H1 (cell line): ENCODE measurements at regions not wholly inside any gene's neighbourhood (a gene's known extent, or its start where the extent isn't known, plus 50 kb on each side); places are given as distances from the start of the nearest gene placed in this dataset.
"Not testable (repeated sequence)": the region's sequence is repeated elsewhere in the genome, so short reads cannot be mapped to it uniquely, and the experiment has no call there.

Experiments used
- CTCF ChIA-PET: fragments of 300-600 bp; sonication (Branson Sonifier 250); formaldehyde crosslinking; loops from one replicate; lab custom pipeline; 2021; ENCODE audit not compliant: partially characterized antibody; lab: Charles Lee
- POLR2A ChIA-PET: fragments of 300-600 bp; sonication (Branson Sonifier 250); formaldehyde crosslinking; loops from one replicate; lab custom pipeline; 2021; ENCODE audit warnings: inconsistent platforms; ENCODE audit not compliant: partially characterized antibody; lab: Charles Lee
- DNase-seq, 2 experiments: peaks; one replicate each; pipeline versions ENCODE4 v3.0.0 to v3.0.0-alpha.2; 2010 to 2022; ENCODE audit warnings: low spot score in 2 of 2, low read depth in 1 of 2, mixed read lengths in 1 of 2
- FAIRE-seq: peaks from 2 replicates; lab custom pipeline; 2011; peaks lifted over from hg19 to GRCh38; lab: Jason Lieb, UNC
- H2AFZ ChIP-seq: 2 replicates; pipeline ENCODE4 v1.8.1; 2012; ENCODE audit warnings: low read length, inconsistent platforms
- H2AK5ac ChIP-seq: 2 replicates; pipeline ENCODE4 v1.6.1; 2013; ENCODE audit warnings: low read depth, low read length
- H2BK120ac ChIP-seq: replicated peaks from 2 replicates; pipeline ENCODE3; 2013; ENCODE audit warnings: low read depth, low read length, inconsistent platforms
- H2BK12ac ChIP-seq: 2 replicates; pipeline ENCODE4 v1.6.1; 2013; ENCODE audit warnings: low read depth, low read length
- H2BK15ac ChIP-seq: 2 replicates; pipeline ENCODE4 v1.6.1; 2013; ENCODE audit warnings: low read length
- H2BK20ac ChIP-seq: 2 replicates; pipeline ENCODE4 v1.6.1; 2013; ENCODE audit warnings: low read length
- H2BK5ac ChIP-seq: 2 replicates; pipeline ENCODE4 v1.6.1; 2013; ENCODE audit warnings: low read depth, low read length
- H3K14ac ChIP-seq: 2 replicates; pipeline ENCODE4 v1.6.1; 2013; ENCODE audit warnings: inconsistent platforms; ENCODE audit not compliant: insufficient read length
- H3K18ac ChIP-seq: 2 replicates; pipeline ENCODE4 v1.6.1; 2013; ENCODE audit warnings: low read length; ENCODE audit errors: extremely low read depth
- H3K23ac ChIP-seq: 2 replicates; pipeline ENCODE4 v1.6.1; 2013; ENCODE audit warnings: inconsistent platforms; ENCODE audit not compliant: insufficient read length
- H3K23me2 ChIP-seq: 2 replicates; pipeline ENCODE4 v1.6.1; 2013; ENCODE audit warnings: low read depth, low read length
- H3K27ac ChIP-seq: 2 replicates; pipeline ENCODE4 v1.6.1; 2011; ENCODE audit warnings: low read depth, low read length, inconsistent platforms
- H3K27me3 ChIP-seq, 4 experiments: replicated peaks in 1 of 4; 1 replicate in 1 of 4; 2 replicates in 3 of 4; pipeline versions ENCODE4 v1.6.1 to v1.8.1; 2011 to 2013; ENCODE audit warnings: low read length in 3 of 4, mild to moderate bottlenecking in 3 of 4, inconsistent platforms in 2 of 4, mixed read lengths in 2 of 4, moderate library complexity in 1 of 4; ENCODE audit not compliant: control insufficient read depth in 3 of 4, insufficient read depth in 3 of 4; ENCODE audit errors: extremely low read depth in 1 of 4
- H3K36me3 ChIP-seq, 4 experiments: 2 replicates each; pipeline versions ENCODE4 v1.6.1 to v1.8.1; 2011 to 2013; ENCODE audit warnings: mild to moderate bottlenecking in 4 of 4, low read length in 3 of 4, moderate library complexity in 2 of 4, control low read depth in 1 of 4, inconsistent platforms in 1 of 4; ENCODE audit not compliant: insufficient read depth in 4 of 4, control insufficient read depth in 2 of 4
- H3K4ac ChIP-seq: replicated peaks from 2 replicates; pipeline ENCODE3; 2013; ENCODE audit warnings: low read length, low read depth, mixed read lengths, inconsistent platforms; ENCODE audit not compliant: insufficient read length
- H3K4me1 ChIP-seq, 4 experiments: replicated peaks in 1 of 4; 1 replicate in 1 of 4; 2 replicates in 3 of 4; pipeline versions ENCODE4 v1.6.1 to v1.8.1; 2011 to 2013; ENCODE audit warnings: low read length in 3 of 4, inconsistent platforms in 2 of 4, mixed read lengths in 1 of 4; ENCODE audit not compliant: insufficient read depth in 4 of 4, control insufficient read depth in 3 of 4
- H3K4me2 ChIP-seq, 2 experiments: 2 replicates each; pipeline versions ENCODE4 v1.6.1 to v1.8.1; 2011 to 2013; ENCODE audit warnings: low read depth in 2 of 2, low read length in 2 of 2, control low read depth in 1 of 2, inconsistent platforms in 1 of 2, mild to moderate bottlenecking in 1 of 2; ENCODE audit not compliant: insufficient read depth in 1 of 2
- H3K4me3 ChIP-seq, 4 experiments: fragments of 200-600, 300-600 bp in 1 of 4; sonication (generic), shearing (Covaris generic), sonication (Bioruptor Twin) in 1 of 4; 2 replicates each; pipeline versions ENCODE4 v1.5.1 to v1.8.1; 2011 to 2016; ENCODE audit warnings: low read length in 4 of 4, low read depth in 3 of 4, control low read depth in 2 of 4, inconsistent platforms in 2 of 4, mild to moderate bottlenecking in 2 of 4, mixed read lengths in 1 of 4, moderate library complexity in 1 of 4; ENCODE audit not compliant: insufficient read depth in 2 of 4; ENCODE audit errors: extremely low read depth in 1 of 4
- H3K56ac ChIP-seq: replicated peaks from 2 replicates; pipeline ENCODE3; 2013; ENCODE audit warnings: low read depth, mild to moderate bottlenecking, mixed read lengths, low read length, inconsistent platforms; ENCODE audit not compliant: insufficient read length
- H3K79me1 ChIP-seq: 2 replicates; pipeline ENCODE4 v1.6.1; 2013; ENCODE audit warnings: low read depth, low read length, control low read depth
- H3K79me2 ChIP-seq, 2 experiments: 2 replicates each; pipeline versions ENCODE4 v1.6.1 to v1.8.1; 2012 to 2013; ENCODE audit warnings: low read length in 2 of 2, mild to moderate bottlenecking in 2 of 2, inconsistent platforms in 1 of 2; ENCODE audit not compliant: insufficient read depth in 2 of 2, control insufficient read depth in 1 of 2
- H3K9ac ChIP-seq, 4 experiments: replicated peaks in 1 of 4; 1 replicate in 1 of 4; 2 replicates in 3 of 4; pipeline versions ENCODE4 v1.6.1 to v1.8.1; 2011 to 2013; ENCODE audit warnings: low read depth in 3 of 4, low read length in 3 of 4, control low read depth in 2 of 4, mild to moderate bottlenecking in 2 of 4, moderate library complexity in 2 of 4, inconsistent platforms in 1 of 4; ENCODE audit errors: extremely low read depth in 1 of 4
- H3K9me3 ChIP-seq, 2 experiments: 2 replicates each; pipeline versions ENCODE4 v1.6.1 to v1.8.1; 2012 to 2013; ENCODE audit warnings: mild to moderate bottlenecking in 2 of 2, moderate library complexity in 2 of 2, control low read depth in 1 of 2, inconsistent platforms in 1 of 2, low read depth in 1 of 2, low read length in 1 of 2, mixed read lengths in 1 of 2; ENCODE audit not compliant: insufficient read depth in 2 of 2
- H4K20me1 ChIP-seq, 2 experiments: replicated peaks in 1 of 2; 2 replicates each; pipeline versions ENCODE3 to v1.8.1; 2011 to 2013; ENCODE audit warnings: inconsistent platforms in 2 of 2, low read length in 2 of 2, mild to moderate bottlenecking in 1 of 2; ENCODE audit not compliant: insufficient read depth in 2 of 2, control insufficient read depth in 1 of 2
- H4K5ac ChIP-seq: 2 replicates; pipeline ENCODE4 v1.6.1; 2013; ENCODE audit warnings: low read length, low read depth, mixed read lengths, inconsistent platforms; ENCODE audit not compliant: insufficient read length
- H4K8ac ChIP-seq: 2 replicates; pipeline ENCODE4 v1.8.0; 2013; ENCODE audit warnings: mild to moderate bottlenecking, moderate library complexity, low read length, inconsistent platforms; ENCODE audit not compliant: insufficient read depth; ENCODE audit errors: extremely low read depth
- H4K91ac ChIP-seq: replicated peaks from 2 replicates; pipeline ENCODE3; 2013; ENCODE audit warnings: low read length, mixed read lengths, inconsistent platforms; ENCODE audit not compliant: insufficient read length
- WGBS, 2 experiments: shearing (Covaris generic) in 1 of 2; methylation state at CpG; one replicate each; pipeline versions ENCODE4 v1.1.6 to v1.1.7; 2013 to 2015; ENCODE audit warnings: low lambda C conversion rate in 2 of 2, mixed read lengths in 2 of 2, inconsistent platforms in 1 of 2, low coverage in 1 of 2, missing lambda C conversion rate in 1 of 2; ENCODE audit not compliant: insufficient replicate concordance in 2 of 2, insufficient coverage in 1 of 2, insufficient read length in 1 of 2; ENCODE audit errors: extremely low coverage in 1 of 2, missing lambda C conversion rate in 1 of 2; 5-methylcytosine and 5-hydroxymethylcytosine counted together

GRCh38 chr4:3625286-3625875 is 93.2 kb upstream of the LRPAP1 start:
- H3K23ac ChIP-seq, H3K4ac ChIP-seq, H2BK12ac ChIP-seq, H3K36me3 ChIP-seq, H2BK15ac ChIP-seq, H4K5ac ChIP-seq, CTCF ChIA-PET, H3K18ac ChIP-seq, H3K4me2 ChIP-seq, H2BK20ac ChIP-seq, H3K56ac ChIP-seq, H2AK5ac ChIP-seq, H3K79me2 ChIP-seq, H3K9me3 ChIP-seq, H3K23me2 ChIP-seq, H3K79me1 ChIP-seq, H2BK5ac ChIP-seq, H2AFZ ChIP-seq, H3K27me3 ChIP-seq, H3K14ac ChIP-seq, H3K9ac ChIP-seq, H2BK120ac ChIP-seq, H4K91ac ChIP-seq, DNase-seq, H4K20me1 ChIP-seq, H3K4me1 ChIP-seq, H3K4me3 ChIP-seq, FAIRE-seq, H4K8ac ChIP-seq, H3K27ac ChIP-seq: not testable (repeated sequence)
- POLR2A ChIA-PET: interaction anchor here (1.4 kb wide), 1 partner anchor 24 kb away, joined by 4 read pairs; no protein-coding TSS in a partner anchor
- WGBS, 2 experiments: 81% methylated on average over 8 of the region's 8 CpGs; no CpG with 5 or more reads in 1 of the 2 experiments

- H3K14ac ChIP-seq, H2AFZ ChIP-seq, DNase-seq, H3K36me3 ChIP-seq, H2BK120ac ChIP-seq, H3K4ac ChIP-seq, H4K20me1 ChIP-seq, H3K23ac ChIP-seq, H2AK5ac ChIP-seq, H4K8ac ChIP-seq, H3K18ac ChIP-seq, H3K56ac ChIP-seq, H4K5ac ChIP-seq, H3K9me3 ChIP-seq, H3K9ac ChIP-seq, H3K79me1 ChIP-seq, H3K4me3 ChIP-seq, H2BK5ac ChIP-seq, H3K79me2 ChIP-seq, H3K4me1 ChIP-seq, FAIRE-seq, H3K27ac ChIP-seq, H4K91ac ChIP-seq, H3K4me2 ChIP-seq, H2BK20ac ChIP-seq, POLR2A ChIA-PET, H2BK12ac ChIP-seq, H3K27me3 ChIP-seq, H2BK15ac ChIP-seq, H3K23me2 ChIP-seq: not testable (repeated sequence)
- CTCF ChIA-PET: interaction anchor here (0.6 kb wide), 1 partner anchor 271 kb away, joined by 4 read pairs; no protein-coding TSS in a partner anchor
- WGBS, 2 experiments: 67% methylated on average over 5 of the region's 11 CpGs; no CpG with 5 or more reads in 1 of the 2 experiments
Measured at GRCh38 chr4:3623809-3624329, 91.6 kb upstream of the LRPAP1 start.
